ENCODE measurements at regions not wholly inside any gene's neighbourhood (a gene's known extent, or its start where the extent isn't known, plus 50 kb on each side); places are given as distances from the start of the nearest gene placed in this dataset.

GRCh38 chr18:4854671-4855070 lies 342.4 kb downstream of the AKAIN1 start:
- TF ChIP-seq, protein P1, sequence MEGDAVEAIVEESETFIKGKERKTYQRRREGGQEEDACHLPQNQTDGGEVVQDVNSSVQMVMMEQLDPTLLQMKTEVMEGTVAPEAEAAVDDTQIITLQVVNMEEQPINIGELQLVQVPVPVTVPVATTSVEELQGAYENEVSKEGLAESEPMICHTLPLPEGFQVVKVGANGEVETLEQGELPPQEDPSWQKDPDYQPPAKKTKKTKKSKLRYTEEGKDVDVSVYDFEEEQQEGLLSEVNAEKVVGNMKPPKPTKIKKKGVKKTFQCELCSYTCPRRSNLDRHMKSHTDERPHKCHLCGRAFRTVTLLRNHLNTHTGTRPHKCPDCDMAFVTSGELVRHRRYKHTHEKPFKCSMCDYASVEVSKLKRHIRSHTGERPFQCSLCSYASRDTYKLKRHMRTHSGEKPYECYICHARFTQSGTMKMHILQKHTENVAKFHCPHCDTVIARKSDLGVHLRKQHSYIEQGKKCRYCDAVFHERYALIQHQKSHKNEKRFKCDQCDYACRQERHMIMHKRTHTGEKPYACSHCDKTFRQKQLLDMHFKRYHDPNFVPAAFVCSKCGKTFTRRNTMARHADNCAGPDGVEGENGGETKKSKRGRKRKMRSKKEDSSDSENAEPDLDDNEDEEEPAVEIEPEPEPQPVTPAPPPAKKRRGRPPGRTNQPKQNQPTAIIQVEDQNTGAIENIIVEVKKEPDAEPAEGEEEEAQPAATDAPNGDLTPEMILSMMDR (IDR thresholded peaks at IDR 0.05): no peak
- no peak for TF ChIP-seq POLR2A (IDR thresholded peaks at IDR 0.05)
